IMR-90 (cell line): ENCODE measurements at regions not wholly inside any gene's neighbourhood (a gene's known extent, or its start where the extent isn't known, plus 50 kb on each side); places are given as distances from the start of the nearest gene placed in this dataset.

Source experiments
- BHLHE40 ChIP-seq: fragments of 150-350 bp; IDR thresholded peaks from 2 replicates; pipeline ENCODE4 v1.6.1; 2016; ENCODE audit warnings: mild to moderate bottlenecking, low read depth, low read length
- CEBPB ChIP-seq: IDR thresholded peaks from 2 replicates; pipeline ENCODE4 v1.6.1; 2012; ENCODE audit warnings: low read depth, low read length, improper control_type of control experiment
- CHD1 ChIP-seq: IDR thresholded peaks from 2 replicates; pipeline ENCODE4 v1.6.1; 2012; ENCODE audit warnings: low read depth, low read length, improper control_type of control experiment
- MXI1 ChIP-seq: IDR thresholded peaks from 2 replicates; pipeline ENCODE4 v1.6.1; 2012; ENCODE audit warnings: low read depth, mild to moderate bottlenecking, low read length, moderate library complexity, borderline replicate concordance
- POLR2A ChIP-seq: IDR thresholded peaks from 2 replicates; pipeline ENCODE4 v1.6.1; 2012; ENCODE audit warnings: mild to moderate bottlenecking, low read depth, low read length
- RFX5 ChIP-seq: IDR thresholded peaks from 2 replicates; pipeline ENCODE4 v1.8.0; 2012; ENCODE audit warnings: low read depth, mild to moderate bottlenecking, low read length, moderate library complexity
- TF ChIP-seq, protein P1 (sequence below): conservative IDR thresholded peaks from 2 replicates; pipeline ENCODE4 v1.5.1; 2012; ENCODE audit warnings: mild to moderate bottlenecking, low read depth, low read length, improper control_type of control experiment

DNA sequence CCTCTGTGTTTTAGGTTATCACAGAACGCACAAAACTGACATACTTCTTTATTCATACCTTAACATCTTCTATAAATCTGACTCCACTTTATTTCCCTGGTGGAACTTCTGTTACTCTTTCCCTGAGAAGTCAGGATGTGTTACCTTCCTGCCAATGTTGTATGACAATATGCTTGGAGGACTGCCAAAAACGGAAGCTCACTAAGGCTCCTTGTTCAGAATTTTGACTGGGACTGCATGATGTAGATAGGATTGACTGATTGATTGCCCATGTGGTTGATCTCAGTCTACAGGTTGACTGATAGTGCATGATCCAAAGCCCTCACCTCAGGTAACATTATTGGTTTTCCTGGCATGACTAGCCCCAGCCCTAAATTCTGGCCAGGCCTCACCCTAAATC is 319.4 kb downstream of the TLR4 start:
- TF ChIP-seq, protein P1, sequence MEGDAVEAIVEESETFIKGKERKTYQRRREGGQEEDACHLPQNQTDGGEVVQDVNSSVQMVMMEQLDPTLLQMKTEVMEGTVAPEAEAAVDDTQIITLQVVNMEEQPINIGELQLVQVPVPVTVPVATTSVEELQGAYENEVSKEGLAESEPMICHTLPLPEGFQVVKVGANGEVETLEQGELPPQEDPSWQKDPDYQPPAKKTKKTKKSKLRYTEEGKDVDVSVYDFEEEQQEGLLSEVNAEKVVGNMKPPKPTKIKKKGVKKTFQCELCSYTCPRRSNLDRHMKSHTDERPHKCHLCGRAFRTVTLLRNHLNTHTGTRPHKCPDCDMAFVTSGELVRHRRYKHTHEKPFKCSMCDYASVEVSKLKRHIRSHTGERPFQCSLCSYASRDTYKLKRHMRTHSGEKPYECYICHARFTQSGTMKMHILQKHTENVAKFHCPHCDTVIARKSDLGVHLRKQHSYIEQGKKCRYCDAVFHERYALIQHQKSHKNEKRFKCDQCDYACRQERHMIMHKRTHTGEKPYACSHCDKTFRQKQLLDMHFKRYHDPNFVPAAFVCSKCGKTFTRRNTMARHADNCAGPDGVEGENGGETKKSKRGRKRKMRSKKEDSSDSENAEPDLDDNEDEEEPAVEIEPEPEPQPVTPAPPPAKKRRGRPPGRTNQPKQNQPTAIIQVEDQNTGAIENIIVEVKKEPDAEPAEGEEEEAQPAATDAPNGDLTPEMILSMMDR, result no peak
- TF ChIP-seq MXI1 (no peak), CEBPB (no peak), POLR2A (no peak), BHLHE40 (no peak), CHD1 (no peak), RFX5 (no peak)
